ENCODE measurements at regions not wholly inside any gene's neighbourhood (a gene's known extent, or its start where the extent isn't known, plus 50 kb on each side); places are given as distances from the start of the nearest gene placed in this dataset.
A peak's percentile ranks its signal among the peaks of the same experiment; 100 is the strongest.
"Not testable (repeated sequence)": the region's sequence is repeated elsewhere in the genome, so short reads cannot be mapped to it uniquely, and the experiment has no call there.

DNA sequence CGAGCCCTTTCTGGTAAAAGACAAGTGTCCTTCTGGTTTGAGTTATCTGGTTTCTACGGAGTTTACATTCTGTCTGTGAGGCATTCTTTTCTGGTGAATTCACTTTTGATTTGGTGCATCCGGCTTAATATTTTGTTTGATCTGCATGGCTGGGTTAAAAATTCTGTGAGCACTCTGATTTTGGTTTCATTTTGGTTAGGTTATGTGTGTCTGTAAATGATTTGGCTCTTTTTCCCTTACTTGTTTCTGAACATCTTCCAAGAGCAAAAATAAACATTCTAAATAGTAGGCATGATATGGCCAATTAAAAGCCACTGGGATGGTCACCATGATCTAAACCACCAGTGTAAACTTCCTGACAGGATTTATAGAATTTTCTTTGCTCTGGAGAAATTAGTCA, 85.7 kb upstream of the PTPN13 start:
- Histone ChIP-seq H3K4me3 (peak overlapping the region in 2 of 4 donors; percentile 16 to 26), H3K27me3 (no peaks in the 10 kb centered on the region), H3K36me3 (no peaks in the 10 kb centered on the region), H3K4me1 (peaks cover 0 to 14% (median 6%) of the 10 kb centered on the region in 4 donors), H3K9me3 (no peaks in the 10 kb centered on the region), H3K27ac (peak overlapping the region in 2 of 4 donors; percentile 56 to 68)
- no peak for DNase-seq (ENCODE audit: low spot score in 2 of 2)
- TF ChIP-seq, protein P1, sequence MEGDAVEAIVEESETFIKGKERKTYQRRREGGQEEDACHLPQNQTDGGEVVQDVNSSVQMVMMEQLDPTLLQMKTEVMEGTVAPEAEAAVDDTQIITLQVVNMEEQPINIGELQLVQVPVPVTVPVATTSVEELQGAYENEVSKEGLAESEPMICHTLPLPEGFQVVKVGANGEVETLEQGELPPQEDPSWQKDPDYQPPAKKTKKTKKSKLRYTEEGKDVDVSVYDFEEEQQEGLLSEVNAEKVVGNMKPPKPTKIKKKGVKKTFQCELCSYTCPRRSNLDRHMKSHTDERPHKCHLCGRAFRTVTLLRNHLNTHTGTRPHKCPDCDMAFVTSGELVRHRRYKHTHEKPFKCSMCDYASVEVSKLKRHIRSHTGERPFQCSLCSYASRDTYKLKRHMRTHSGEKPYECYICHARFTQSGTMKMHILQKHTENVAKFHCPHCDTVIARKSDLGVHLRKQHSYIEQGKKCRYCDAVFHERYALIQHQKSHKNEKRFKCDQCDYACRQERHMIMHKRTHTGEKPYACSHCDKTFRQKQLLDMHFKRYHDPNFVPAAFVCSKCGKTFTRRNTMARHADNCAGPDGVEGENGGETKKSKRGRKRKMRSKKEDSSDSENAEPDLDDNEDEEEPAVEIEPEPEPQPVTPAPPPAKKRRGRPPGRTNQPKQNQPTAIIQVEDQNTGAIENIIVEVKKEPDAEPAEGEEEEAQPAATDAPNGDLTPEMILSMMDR (IDR thresholded peaks at IDR 0.05) = no peak
- TF ChIP-seq POLR2A (IDR thresholded peaks at IDR 0.05) (no peak), EP300 (IDR thresholded peaks at IDR 0.05) (no peak)
- 33 to 35% methylated on average over 3 of the region's 3 CpGs for whole genome bisulfite sequencing, 2 donors

DNA sequence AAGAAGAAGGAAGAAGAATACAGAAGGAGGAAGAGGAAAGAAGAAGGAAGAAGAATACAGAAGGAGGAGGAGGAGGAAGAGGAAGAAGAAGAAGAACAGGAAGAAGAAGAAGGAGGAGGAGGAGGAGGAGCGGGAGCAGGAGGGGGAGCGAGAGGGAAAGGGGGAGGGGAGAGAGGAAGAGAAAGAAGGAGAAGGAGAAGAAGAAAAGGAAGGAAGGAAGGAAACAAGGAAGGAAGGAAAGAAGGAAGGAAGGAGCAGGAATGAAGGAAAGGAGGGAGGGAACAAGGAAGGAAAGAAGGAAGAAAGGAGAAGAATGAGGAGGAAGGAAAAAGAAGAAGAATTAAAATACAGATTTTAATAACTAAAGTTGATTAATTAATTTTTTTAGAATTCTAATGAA, 82.5 kb upstream of the PTPN13 start:
- H3K4me1 ChIP-seq = peaks cover 0 to 14% (median 6%) of the 10 kb centered on the region in 4 donors
- H3K9me3 ChIP-seq = peaks cover 0 to 6% (median 0%) of the 10 kb centered on the region in 4 donors
- 92% methylated on average over 2 of the region's 2 CpGs for WGBS, 2 donors
- H3K27me3 ChIP-seq = no peaks in the 10 kb centered on the region
- no peak overlapping the region for H3K4me3 ChIP-seq
- H3K36me3 ChIP-seq = no peaks in the 10 kb centered on the region
- TF ChIP-seq, protein P1 (IDR thresholded peaks at IDR 0.05) = no peak
- no peak for TF ChIP-seq EP300 (IDR thresholded peaks at IDR 0.05)
- TF ChIP-seq POLR2A (IDR thresholded peaks at IDR 0.05) = no peak
- no peak for DNase-seq (ENCODE audit: low spot score in 2 of 2)
- no peak overlapping the region for H3K27ac ChIP-seq

DNA sequence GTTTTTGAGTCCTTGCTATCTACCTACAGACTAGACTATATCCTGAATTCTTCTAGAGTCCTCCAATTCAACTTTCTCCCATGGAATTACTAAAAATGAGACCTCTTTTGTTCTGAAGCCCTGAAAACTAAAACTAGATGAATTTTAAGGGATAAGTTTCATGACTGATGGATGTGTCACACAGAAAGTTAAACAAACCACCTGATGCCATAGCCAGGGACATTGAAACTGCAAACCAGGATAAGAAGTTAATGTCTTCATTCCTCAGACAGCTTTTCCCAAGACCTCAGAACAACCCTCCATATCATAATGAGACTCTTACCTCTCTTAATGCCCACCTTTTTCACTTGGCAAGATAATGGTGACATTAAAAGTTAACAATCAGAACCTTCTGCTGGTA, 81.5 kb upstream of the PTPN13 start:
- Histone ChIP-seq H3K4me1 (peaks cover 0 to 14% (median 3%) of the 10 kb centered on the region in 4 donors), H3K27ac (no peak overlapping the region), H3K27me3 (no peaks in the 10 kb centered on the region), H3K36me3 (no peaks in the 10 kb centered on the region), H3K4me3 (no peak overlapping the region), H3K9me3 (peaks cover 0 to 16% (median 0%) of the 10 kb centered on the region in 4 donors)
- no peak for TF ChIP-seq EP300 (IDR thresholded peaks at IDR 0.05)
- no peak for DNase-seq (ENCODE audit: low spot score in 2 of 2)

DNA sequence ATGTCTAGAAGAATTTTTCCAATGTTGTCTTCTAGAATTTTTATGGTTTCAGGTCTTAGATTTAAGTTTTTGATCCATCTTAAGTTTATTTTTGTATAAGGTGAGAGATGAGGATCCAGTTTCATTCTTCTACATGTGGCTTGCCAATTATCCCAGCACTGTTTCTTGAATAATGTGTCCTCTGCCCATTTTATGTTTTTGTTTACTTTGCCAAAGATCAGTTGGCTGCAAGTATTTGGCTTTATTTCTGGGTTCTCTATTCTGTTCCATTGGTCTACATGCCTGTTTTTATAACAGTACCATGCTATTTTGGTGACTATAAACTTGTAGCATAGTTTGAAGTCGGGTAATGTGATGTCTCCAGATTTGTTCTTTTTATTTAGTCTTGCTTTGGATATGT, 78.2 kb upstream of the PTPN13 start:
- not testable (repeated sequence) for H3K36me3 ChIP-seq; DNase-seq (ENCODE audit: low spot score in 2 of 2); H3K27me3 ChIP-seq; H3K27ac ChIP-seq; H3K4me1 ChIP-seq; H3K4me3 ChIP-seq
- 93 to 95% methylated on average over 1 of the region's 1 CpG for WGBS, 2 donors
- peaks cover 0 to 29% (median 2%) of the 10 kb centered on the region in 4 donors for H3K9me3 ChIP-seq

DNA sequence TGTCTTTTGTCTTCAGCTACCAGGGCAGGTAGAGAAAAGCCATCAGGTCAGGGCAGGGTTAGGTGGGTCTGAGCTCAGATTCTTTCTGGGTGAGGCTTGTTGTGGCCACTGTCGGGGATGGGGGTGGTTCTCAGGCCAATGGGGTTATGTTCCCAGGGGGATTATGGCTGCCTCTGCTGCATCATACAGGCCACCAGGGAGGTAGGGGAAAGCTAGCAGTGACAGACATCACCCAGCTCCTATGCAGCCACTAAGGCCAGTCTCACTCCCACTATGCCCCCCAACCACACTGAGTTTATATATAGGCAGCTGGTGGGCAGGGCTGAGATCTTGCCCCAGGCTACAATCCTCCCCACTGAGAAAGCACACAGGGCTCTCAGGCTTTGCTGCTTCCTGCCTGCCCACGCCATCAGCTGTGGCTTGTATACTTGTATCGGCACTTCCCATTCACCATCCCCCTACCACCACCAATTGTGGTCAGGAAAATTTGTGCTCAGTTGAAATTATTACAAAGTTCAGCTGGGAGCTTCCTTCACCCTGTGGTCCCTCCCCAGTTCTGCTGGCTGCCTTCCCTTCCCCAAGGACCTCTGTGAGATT, 72.6 kb upstream of the PTPN13 start:
- Histone ChIP-seq H3K27me3 (no peaks in the 10 kb centered on the region), H3K9me3 (peaks cover 0 to 45% (median 2%) of the 10 kb centered on the region in 4 donors), H3K4me3 (no peak overlapping the region), H3K27ac (no peak overlapping the region), H3K36me3 (no peaks in the 10 kb centered on the region), H3K4me1 (no peaks in the 10 kb centered on the region)
- DNase-seq (ENCODE audit: low spot score in 2 of 2) = no peak
- TF ChIP-seq, protein P1 (IDR thresholded peaks at IDR 0.05) = no peak
- 72 to 93% methylated on average over 3 of the region's 3 CpGs for WGBS, 2 donors

DNA sequence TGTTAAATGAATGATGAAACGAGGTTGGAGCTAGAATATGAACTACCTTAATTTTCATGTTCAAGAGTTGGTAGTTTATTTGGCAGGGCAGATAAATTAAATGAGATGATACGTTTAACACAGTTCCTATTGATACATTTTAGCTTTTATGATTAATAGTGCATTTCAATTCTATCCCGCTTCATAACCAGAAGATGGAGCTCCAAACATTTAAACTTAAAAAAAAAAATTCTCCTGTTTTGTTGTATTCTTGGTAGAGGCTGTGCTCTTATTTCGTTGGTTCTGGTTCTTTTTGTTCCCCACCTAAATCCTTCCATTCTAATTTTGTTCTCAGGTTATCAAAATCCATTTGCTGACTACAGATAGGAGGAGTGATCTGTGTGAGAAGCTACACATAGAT, 71.8 kb upstream of the PTPN13 start:
- no peak overlapping the region for H3K27ac ChIP-seq
- H3K4me1 ChIP-seq = no peaks in the 10 kb centered on the region
- no peak overlapping the region for H3K4me3 ChIP-seq
- TF ChIP-seq, protein P1 (IDR thresholded peaks at IDR 0.05) = peak in 1 of 5 experiments; percentile 28
- TF ChIP-seq POLR2A (IDR thresholded peaks at IDR 0.05) (no peak), EP300 (IDR thresholded peaks at IDR 0.05) (no peak)
- H3K27me3 ChIP-seq = no peaks in the 10 kb centered on the region
- peaks cover 0 to 39% (median 2%) of the 10 kb centered on the region in 4 donors for H3K9me3 ChIP-seq
- DNase-seq (ENCODE audit: low spot score in 2 of 2) = no peak
- WGBS, 2 donors = 62 to 69% methylated on average over 4 of the region's 4 CpGs
- H3K36me3 ChIP-seq = no peaks in the 10 kb centered on the region
